GM11168 (cell line): ENCODE measurements at regions not wholly inside any gene's neighbourhood (a gene's known extent, or its start where the extent isn't known, plus 50 kb on each side); places are given as distances from the start of the nearest gene placed in this dataset.
"Not testable (repeated sequence)": the region's sequence is repeated elsewhere in the genome, so short reads cannot be mapped to it uniquely, and the experiment has no call there.

ENCODE experiments used
- in situ Hi-C: fragments of 300-500 bp; cut with MboI; formaldehyde crosslinking; loops from one replicate; pipeline ENCODE4 v1.12.0; 2022; ENCODE audit warnings: low sequenced_read_pairs; ENCODE audit not compliant: unreplicated experiment

DNA sequence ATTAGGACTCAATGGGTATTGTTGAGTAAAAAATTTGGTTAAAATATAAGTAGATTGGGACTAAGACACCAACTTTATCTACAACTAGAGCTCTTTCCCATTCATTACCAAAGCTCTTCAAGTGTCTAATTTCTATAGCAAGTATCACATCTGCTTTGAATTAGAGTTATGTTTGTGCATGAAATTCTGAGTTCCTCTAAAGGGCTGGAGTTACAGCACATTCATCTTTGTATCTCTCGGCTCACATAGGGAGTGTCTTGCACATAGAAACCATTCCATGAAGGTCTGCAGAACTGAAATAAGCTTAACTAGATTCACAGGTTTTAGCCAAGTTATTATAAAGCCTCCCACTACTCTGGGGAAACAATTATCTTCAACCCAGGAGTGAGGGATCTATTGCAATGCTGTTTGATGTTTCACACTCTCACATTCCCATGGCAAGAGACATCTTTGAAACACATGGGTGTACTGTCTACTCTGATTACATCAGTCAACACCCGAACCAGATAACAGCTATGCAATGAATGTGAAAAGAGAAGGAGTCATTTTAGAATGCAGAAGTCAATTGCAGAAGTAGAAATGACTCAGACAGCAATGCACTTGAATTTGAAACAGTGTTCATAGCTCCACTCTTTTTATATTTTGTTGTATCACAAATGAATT, 93.1 kb upstream of the KBTBD8 start:
- in situ Hi-C loops, result no loop called here

DNA sequence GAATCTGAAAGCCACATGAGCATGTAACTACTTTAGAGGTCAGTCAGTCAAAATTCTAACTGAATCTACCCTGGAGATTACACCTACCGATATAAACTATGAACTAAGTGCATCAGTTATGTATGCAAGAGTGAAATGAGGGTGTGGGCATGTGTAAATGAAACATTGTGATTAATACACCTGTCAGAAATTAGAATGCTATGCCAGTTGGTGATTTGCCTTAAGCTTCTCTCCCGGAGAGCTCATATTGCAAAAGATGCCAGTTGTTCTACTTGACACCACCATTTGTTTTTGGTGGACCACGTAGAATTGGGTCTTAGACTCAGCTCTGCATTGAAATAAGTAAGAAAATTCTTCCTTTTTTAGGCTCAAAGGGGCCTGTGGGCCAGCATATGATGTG, 91.0 kb upstream of the KBTBD8 start:
- in situ Hi-C loops, result no loop called here

DNA sequence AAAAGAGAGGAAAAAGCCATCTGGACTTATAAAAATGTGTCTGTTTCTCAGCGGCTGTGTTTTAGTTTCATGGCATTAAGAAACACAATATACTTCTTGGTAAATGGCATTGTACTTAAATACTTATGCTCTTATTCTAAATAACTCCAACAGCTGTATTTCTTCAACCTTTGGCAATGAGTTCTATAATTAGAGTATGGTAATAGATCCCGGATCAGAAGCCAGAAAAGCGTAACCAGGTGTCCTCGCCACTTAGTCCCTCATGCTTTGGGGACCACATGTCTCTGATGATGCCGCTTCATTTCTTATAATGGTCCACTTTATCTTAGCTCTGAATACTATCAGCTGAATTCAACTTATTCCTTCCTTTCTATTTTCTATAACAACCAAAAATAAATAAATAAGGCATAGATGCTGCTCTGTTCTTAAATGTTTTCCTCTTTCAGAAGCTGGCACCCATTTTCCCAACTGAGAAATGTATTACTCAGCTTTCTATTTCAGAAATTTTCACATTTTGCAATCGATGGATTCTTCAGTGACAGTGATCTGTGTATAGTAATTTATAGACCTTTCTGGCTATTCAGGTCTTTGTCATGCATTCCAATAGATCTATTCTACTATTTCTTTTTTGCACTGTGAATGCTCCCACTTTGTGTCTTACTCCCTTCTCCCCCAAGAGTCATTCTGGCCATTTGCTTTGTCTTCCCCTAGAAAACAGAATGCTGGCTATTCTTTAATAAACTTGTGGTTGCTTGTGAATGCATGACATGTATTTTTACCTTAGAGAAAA, 87.6 kb upstream of the KBTBD8 start:
- in situ Hi-C loops, result no loop called here

DNA sequence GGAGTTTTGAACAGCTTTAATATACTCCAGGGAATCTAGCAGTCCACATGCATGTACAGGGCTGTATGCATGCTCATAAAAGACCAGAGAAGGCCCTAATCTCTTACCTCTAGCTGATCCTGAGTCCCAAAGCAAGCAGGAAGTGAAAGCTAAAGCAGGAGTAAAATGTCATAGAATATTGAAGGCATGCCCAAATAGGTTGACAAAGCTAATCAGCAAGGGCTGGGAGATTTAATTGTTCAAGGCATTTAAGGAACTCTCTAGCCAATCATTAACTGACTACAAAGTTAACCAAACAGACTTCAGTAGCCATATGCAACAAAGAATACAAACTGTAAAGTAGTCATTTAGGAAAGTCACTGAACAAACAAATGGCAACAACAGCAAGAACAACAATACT, 85.8 kb upstream of the KBTBD8 start:
- in situ Hi-C loops, result no loop called here

DNA sequence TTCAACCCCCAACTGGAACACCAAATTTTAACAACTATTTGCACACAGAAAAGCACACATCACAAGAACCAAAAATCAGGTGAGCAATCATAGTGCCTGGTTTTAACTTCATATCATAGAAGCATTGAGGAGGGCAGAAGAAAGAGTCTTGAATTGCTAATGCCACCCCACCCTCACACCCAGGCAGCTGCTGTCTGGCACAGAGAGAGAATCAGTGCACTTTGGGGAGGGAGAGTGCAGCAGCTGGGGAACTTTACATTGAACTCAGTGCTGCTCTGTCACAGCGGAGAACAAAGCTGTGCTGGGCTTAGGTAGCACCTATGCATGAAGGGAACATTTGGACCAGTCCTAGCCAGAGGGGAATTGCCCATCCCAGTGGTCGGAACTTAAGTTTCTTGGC, 76.0 kb upstream of the KBTBD8 start:
- in situ Hi-C loops, result no loop called here

DNA sequence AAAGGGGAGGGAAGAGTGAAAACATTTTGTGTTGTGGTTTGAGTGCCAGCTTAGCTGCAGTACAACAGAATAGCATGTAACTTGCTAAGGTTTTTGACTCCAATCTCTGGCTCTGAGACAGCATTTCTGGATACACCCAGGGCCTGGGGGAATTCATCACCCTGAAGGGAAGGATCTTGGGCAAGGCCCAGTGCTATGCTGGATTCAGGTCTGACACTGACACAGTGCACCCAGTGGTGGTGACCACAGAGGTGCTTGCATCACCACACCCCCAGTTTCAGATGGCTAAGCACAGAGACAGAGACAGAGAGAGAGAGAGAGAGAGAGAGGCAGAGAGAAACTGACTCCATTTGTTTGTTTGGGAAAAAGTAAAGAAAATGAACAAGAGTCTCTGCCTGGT, 74.1 kb upstream of the KBTBD8 start:
- in situ Hi-C loops, result no loop called here

DNA sequence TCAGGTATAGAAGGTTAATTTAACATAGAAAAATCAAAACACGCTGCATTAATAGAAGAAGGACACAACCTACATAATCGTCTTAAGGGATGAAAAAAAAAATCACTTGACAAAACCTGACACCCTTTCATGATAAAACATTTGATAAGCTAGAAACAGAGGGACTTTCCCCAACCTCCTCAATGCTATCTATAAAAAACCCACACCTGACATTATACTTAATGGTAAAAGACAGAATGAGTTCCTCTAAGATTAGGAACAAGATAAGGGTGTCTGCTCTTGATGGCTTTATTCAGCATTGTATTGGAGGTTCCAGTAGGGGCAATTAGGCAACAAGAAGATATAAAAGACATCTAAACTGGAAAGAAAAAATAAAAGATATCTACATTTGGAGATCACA, 69.9 kb upstream of the KBTBD8 start:
- in situ Hi-C loops, result no loop called here

DNA sequence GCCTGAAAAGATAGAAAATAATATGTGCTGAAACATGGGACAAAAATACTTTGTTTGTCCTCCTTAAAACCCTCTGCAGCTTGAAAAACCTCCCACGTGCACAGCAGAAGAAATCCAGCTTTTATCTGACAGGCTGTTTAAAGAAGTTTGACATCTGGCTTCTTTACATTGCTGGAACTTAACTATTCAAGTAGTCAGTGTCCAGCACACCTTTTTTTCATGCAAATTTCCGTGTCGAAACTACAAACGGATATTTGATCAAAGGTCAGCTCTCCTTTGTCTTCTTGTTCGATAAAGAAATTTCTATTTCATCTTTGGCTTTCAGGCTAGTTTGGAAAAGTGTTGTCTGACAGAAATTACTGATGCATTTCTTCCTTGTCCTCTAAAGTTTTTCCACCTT, 66.8 kb upstream of the KBTBD8 start:
- in situ Hi-C loops, result no loop called here

DNA sequence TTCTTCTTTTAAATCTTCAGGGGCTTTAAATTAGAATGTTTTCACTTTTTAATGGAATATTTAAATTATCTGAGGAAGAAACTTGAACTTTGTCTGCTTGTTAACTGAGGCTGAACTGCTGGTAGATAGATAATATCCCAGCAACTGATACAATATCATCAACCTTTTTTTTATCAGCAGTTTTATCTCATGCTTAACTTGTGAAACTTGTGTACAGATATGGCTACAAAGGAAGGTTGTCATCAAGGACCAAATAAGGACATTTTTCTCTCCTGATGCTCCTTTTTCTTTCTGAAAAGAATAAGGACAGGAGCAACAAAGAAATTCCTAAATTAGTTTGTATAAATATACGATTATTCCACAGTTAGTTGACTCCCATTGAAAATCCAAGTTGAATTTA, 66.4 kb upstream of the KBTBD8 start:
- in situ Hi-C loops, result no loop called here

DNA sequence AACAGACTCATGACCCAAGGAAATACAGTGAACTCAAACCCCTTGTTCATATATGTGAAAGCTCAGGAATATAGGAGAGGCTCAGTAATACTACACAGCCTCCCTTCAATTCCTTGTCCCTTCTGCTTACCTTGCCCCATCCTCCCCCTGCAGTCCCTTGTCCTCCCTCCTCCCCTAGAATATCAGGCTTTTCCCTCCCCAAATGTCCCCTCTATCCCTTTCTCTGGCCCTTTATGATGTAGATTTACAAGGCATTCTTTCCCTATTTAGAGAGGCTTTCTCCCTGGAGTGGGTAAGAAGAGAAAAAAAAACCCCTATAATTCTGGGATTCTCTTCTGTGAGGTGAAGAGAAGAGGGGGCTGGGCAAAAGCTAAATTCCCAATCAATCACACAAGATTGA, 64.9 kb upstream of the KBTBD8 start:
- in situ Hi-C loops, result no loop called here

DNA sequence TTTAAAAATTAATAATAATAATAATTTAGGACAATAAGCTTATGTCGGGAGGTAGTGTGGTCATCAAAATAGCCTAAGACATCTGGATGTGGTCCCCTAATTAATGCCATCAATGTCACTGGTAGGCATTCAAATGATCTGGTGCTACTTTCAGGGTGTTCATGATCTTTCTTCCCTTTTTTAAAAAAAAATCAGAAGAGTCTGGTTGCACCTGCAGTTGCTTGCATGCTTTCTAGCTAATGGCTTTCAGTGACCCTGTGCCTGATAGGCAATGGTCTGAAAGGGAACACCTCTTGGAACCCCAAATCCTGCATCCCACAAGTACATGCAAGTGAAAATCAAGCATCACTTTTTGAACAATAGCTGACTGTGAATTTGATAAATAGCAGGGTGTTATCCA, 64.1 kb upstream of the KBTBD8 start:
- in situ Hi-C loops, result no loop called here

DNA sequence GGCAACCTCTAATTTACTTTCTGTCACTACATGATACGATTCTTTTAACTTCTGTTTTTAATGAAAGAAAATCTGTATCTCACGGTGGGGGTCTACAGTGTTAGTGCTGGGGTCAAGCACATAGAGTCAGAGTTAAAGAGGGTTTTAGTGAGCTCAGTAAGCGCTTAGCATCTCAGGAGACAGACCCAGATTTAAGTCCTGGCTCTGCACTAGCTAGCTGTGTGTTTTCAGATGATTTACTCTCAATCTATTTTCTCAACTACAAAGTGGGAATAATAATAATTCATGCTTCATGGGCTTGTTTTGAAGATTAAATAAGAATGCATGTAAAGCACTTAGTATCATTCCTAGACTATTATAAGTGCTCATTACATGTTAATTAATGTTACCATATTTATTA, 63.4 kb upstream of the KBTBD8 start:
- in situ Hi-C loops, result no loop called here

DNA sequence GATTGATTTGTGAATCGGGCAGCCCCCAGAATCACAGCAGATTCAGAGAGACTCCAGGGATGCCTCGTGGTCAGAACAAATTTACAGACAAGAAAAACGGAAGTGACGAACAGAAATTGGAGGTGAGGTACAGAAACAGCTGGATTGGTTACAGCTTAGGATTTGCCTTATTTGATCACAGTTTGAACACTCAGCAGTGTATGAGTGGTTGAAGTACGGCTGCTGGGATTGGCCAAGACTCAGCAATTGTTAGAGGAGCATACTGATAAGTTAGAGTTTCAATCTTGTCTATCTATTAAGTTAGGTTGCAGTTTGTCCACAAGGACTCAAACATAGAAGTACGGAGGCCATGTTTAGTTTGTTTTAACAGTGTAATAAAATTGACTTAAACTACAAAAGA, 61.1 kb upstream of the KBTBD8 start:
- in situ Hi-C loops, result not testable (repeated sequence)

DNA sequence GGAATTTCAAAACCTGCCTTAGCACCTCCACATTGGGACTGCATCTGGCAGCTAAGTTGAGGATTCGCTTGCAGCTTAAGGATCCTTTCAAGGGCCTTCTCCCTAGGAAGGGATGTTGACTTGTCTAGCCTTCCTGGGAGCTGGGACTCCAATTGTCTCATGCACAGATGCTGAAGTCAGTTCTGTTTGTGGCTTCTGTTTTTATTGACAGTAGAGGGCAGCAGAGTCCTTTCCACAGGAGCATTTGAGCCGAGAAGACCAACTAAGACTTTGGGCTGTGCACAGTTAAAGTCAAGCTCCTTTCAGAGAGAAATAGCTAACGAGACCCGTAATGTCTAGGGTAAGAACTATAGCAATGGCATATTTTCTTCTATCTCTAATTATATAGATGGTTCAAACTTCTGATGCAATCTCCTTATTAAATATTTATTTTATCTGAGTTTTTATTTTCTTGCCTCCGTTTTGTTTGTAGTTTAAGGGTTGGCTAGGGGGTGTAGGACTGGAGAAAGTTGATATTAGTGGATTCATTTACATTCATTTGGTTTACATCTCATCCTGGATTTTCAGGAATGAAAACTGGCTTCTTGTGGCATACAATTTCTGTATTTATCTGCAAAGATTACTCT, 59.7 kb upstream of the KBTBD8 start:
- in situ Hi-C loops, result no loop called here

DNA sequence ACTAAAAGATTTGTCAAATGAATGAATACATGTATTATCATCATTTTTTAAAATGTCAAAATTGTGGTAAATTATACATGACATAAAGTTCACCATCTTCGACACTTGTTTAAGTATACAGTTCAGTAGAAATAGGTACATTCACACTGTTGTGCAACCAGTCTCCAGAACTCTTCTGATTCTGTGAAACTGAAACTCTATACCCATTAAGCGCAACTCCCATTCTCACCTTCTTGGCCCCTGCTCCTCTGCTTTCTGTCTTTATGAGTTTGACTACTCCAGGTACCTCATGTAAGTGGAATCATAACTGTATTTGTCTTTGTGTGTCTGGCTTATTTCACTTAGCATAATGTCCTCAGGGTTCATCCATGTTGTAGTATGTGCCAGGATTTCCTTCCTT, 50.1 kb upstream of the KBTBD8 start:
- in situ Hi-C loops, result no loop called here
